Fibroblast of lung (primary cell): ENCODE measurements at regions not wholly inside any gene's neighbourhood (a gene's known extent, or its start where the extent isn't known, plus 50 kb on each side); places are given as distances from the start of the nearest gene placed in this dataset.

Experiments used
- EZH2 ChIP-seq: IDR thresholded peaks from 2 replicates; pipeline ENCODE4 v1.5.1; 2012; ENCODE audit warnings: low read length, control low read depth, mild to moderate bottlenecking; ENCODE audit errors: missing control alignments
- TF ChIP-seq, protein P1 (sequence below), 2 donors: IDR thresholded peaks in 1 of 2; conservative IDR thresholded peaks in 1 of 2; 1 replicate in 1 of 2; 2 replicates in 1 of 2; pipeline ENCODE4 v1.5.1; 2011 to 2012; ENCODE audit warnings: low read length in 2 of 2, control low read depth in 1 of 2, inconsistent platforms in 1 of 2, low read depth in 1 of 2, mild to moderate bottlenecking in 1 of 2

DNA sequence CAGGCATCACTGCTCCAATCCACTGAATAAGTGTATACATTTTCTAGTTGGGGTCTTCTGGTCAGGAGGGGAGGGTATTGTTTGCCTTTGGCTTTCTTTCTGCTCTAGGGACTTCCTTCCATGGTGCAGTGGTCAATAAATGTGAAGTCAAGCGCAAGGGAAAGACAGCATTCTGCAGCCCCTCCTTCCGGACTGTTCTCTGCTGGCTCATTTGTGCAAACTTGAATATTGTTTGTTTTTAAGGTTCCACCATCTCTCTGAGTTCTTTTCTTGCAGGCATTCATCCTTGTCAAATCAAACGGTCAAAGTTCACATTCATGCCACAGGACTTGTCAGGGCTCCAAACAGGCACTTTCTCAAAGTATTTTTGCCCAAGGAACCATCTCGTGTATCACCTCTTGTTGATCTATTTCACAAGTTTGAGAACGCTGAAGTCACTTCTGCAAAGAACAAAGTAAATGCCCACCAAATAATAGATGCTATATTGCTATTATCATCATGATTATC, 205.6 kb upstream of the KAZN start:
- TF ChIP-seq, protein P1, sequence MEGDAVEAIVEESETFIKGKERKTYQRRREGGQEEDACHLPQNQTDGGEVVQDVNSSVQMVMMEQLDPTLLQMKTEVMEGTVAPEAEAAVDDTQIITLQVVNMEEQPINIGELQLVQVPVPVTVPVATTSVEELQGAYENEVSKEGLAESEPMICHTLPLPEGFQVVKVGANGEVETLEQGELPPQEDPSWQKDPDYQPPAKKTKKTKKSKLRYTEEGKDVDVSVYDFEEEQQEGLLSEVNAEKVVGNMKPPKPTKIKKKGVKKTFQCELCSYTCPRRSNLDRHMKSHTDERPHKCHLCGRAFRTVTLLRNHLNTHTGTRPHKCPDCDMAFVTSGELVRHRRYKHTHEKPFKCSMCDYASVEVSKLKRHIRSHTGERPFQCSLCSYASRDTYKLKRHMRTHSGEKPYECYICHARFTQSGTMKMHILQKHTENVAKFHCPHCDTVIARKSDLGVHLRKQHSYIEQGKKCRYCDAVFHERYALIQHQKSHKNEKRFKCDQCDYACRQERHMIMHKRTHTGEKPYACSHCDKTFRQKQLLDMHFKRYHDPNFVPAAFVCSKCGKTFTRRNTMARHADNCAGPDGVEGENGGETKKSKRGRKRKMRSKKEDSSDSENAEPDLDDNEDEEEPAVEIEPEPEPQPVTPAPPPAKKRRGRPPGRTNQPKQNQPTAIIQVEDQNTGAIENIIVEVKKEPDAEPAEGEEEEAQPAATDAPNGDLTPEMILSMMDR (conservative IDR thresholded peaks at IDR 0.05 in 1 of 2, IDR thresholded peaks at IDR 0.05 in 1 of 2; ENCODE audit: low read depth in 1 of 2, low read length in 2 of 2): no peak
- TF ChIP-seq EZH2: no peak
